Head of caudate nucleus (tissue), 42 donors: ENCODE measurements at regions not wholly inside any gene's neighbourhood (a gene's known extent, or its start where the extent isn't known, plus 50 kb on each side); places are given as distances from the start of the nearest gene placed in this dataset.
A peak's percentile ranks its signal among the peaks of the same experiment; 100 is the strongest.
"Not testable (repeated sequence)": the region's sequence is repeated elsewhere in the genome, so short reads cannot be mapped to it uniquely, and the experiment has no call there.

ENCODE experiments used
- DNase-seq, 42 donors: peaks; one replicate each; pipeline versions ENCODE4 v3.0.0 to v3.0.0-alpha.2; 2020 to 2021; ENCODE audit warnings: mixed read lengths in 7 of 42
- intact Hi-C: fragments of 100-400 bp; cut with DNase I; formaldehyde crosslinking; loops from one replicate; pipeline ENCODE4 v1.15.0; 2022

GRCh38 chr4:163077680-163078079, 89.0 kb downstream of the NAF1 start:
- intact Hi-C loops = no loop called here
- DNase-seq = peak in 2 of 42 donors; percentile 12 to 27

- intact Hi-C loops = no loop called here
Observed at GRCh38 chr4:163072222-163072621, 94.5 kb downstream of the NAF1 start.

GRCh38 chr4:163071308-163071707, 95.4 kb downstream of the NAF1 start:
- intact Hi-C loops = no loop called here
- no peak for DNase-seq

More at GRCh38 chr4:163072222-163072621, 94.5 kb downstream of the NAF1 start:
- DNase-seq = no peak

GRCh38 chr4:163070023-163070422, 96.7 kb downstream of the NAF1 start:
- no peak for DNase-seq
- intact Hi-C loops = no loop called here

- DNase-seq = no peak
- intact Hi-C loops = no loop called here
Observed at GRCh38 chr4:163063891-163064290, 102.8 kb downstream of the NAF1 start.

GRCh38 chr4:163048447-163048846, 118.2 kb downstream of the NAF1 start:
- intact Hi-C loops = no loop called here
- DNase-seq = peak in 8 of 42 donors; percentile 5 to 26 (median 14)

GRCh38 chr4:163042306-163042705, 124.4 kb downstream of the NAF1 start:
- DNase-seq = no peak
- intact Hi-C loops = no loop called here

- intact Hi-C loops = no loop called here
- DNase-seq = no peak
Observed at GRCh38 chr4:163017135-163017534, 149.6 kb downstream of the NAF1 start.

- no peak for DNase-seq
- intact Hi-C loops = no loop called here
Observed at GRCh38 chr4:163012816-163013215, 153.9 kb downstream of the NAF1 start.

- intact Hi-C loops = no loop called here
Observed at GRCh38 chr4:163003979-163004378, 162.7 kb downstream of the NAF1 start.

GRCh38 chr4:162988530-162988929, 178.2 kb downstream of the NAF1 start:
- intact Hi-C loops = no loop called here

More at GRCh38 chr4:163003979-163004378, 162.7 kb downstream of the NAF1 start:
- DNase-seq = no peak

GRCh38 chr4:162985131-162985530, 181.6 kb downstream of the NAF1 start:
- no peak for DNase-seq
- intact Hi-C loops = no loop called here

More at GRCh38 chr4:162988530-162988929, 178.2 kb downstream of the NAF1 start:
- DNase-seq = no peak

GRCh38 chr4:162984621-162985020, 182.1 kb downstream of the NAF1 start:
- DNase-seq = no peak
- intact Hi-C loops = no loop called here

GRCh38 chr4:162981823-162982222, 184.9 kb downstream of the NAF1 start:
- no peak for DNase-seq
- intact Hi-C loops = no loop called here

GRCh38 chr4:162978398-162978797, 188.3 kb downstream of the NAF1 start:
- DNase-seq = no peak
- intact Hi-C loops = no loop called here

- DNase-seq = no peak
- intact Hi-C loops = no loop called here
Observed at GRCh38 chr4:162977788-162978187, 188.9 kb downstream of the NAF1 start.

- intact Hi-C loops = no loop called here
- DNase-seq = no peak
Observed at GRCh38 chr4:162972661-162973330, 193.9 kb downstream of the NAF1 start.

- DNase-seq = no peak
- intact Hi-C loops = no loop called here
Observed at GRCh38 chr4:162969194-162969593, 197.5 kb downstream of the NAF1 start.

- intact Hi-C loops, DNase-seq: not testable (repeated sequence)
Observed at GRCh38 chr4:162965978-162966377, 200.7 kb downstream of the NAF1 start.

GRCh38 chr4:162959046-162959445, 207.6 kb downstream of the NAF1 start:
- peak in 10 of 42 donors; percentile 2 to 45 (median 15) for DNase-seq
- intact Hi-C loops = no loop called here

- intact Hi-C loops = no loop called here
- DNase-seq = no peak
Observed at GRCh38 chr4:162957521-162958143, 209.1 kb downstream of the NAF1 start.
